GM23248 (cell line): ENCODE measurements at regions not wholly inside any gene's neighbourhood (a gene's known extent, or its start where the extent isn't known, plus 50 kb on each side); places are given as distances from the start of the nearest gene placed in this dataset.

ENCODE experiments used
- EZH2 ChIP-seq: fragments of 200-600 bp; sonication (generic); IDR thresholded peaks from 2 replicates; pipeline ENCODE4 v1.6.1; 2018; ENCODE audit warnings: antibody characterized with exemption, mild to moderate bottlenecking; ENCODE audit not compliant: insufficient read depth, poor library complexity, severe bottlenecking
- EZH2phosphoT487 ChIP-seq: fragments of 200-600 bp; sonication (generic); IDR thresholded peaks from 2 replicates; pipeline ENCODE4 v1.6.1; 2018; ENCODE audit warnings: antibody characterized with exemption, moderate library complexity, mild to moderate bottlenecking, low read depth; ENCODE audit not compliant: insufficient read depth

- no peak for TF ChIP-seq EZH2phosphoT487
- TF ChIP-seq EZH2 = no peak
Observed at GRCh38 chr6:14053811-14054210, 63.8 kb upstream of the CD83 start.
